NT2/D1 (cell line): ENCODE measurements at regions not wholly inside any gene's neighbourhood (a gene's known extent, or its start where the extent isn't known, plus 50 kb on each side); places are given as distances from the start of the nearest gene placed in this dataset.

Experiments
- DNase-seq: peaks from one replicate; pipeline ENCODE4 v3.0.0-alpha.2; 2011; ENCODE audit warnings: low read depth, low spot score
- H3K27me3 ChIP-seq: 2 replicates; pipeline ENCODE4 v1.6.0; 2011; ENCODE audit warnings: mild to moderate bottlenecking; ENCODE audit not compliant: insufficient read length, insufficient read depth
- H3K36me3 ChIP-seq: 2 replicates; pipeline ENCODE4 v1.6.1; 2011; ENCODE audit warnings: mild to moderate bottlenecking, low read length, mixed read lengths; ENCODE audit not compliant: insufficient read depth, insufficient read length
- H3K4me1 ChIP-seq: 2 replicates; pipeline ENCODE4 v1.5.1; 2011; ENCODE audit not compliant: insufficient read depth, insufficient read length
- H3K4me3 ChIP-seq: 2 replicates; pipeline ENCODE4 v1.5.1; 2011; ENCODE audit warnings: low read depth; ENCODE audit not compliant: insufficient read length
- H3K9ac ChIP-seq: 2 replicates; pipeline ENCODE4 v1.6.0; 2011; ENCODE audit warnings: low read depth; ENCODE audit not compliant: insufficient read length
- H3K9me3 ChIP-seq: 2 replicates; pipeline ENCODE4 v1.5.1; 2011; ENCODE audit warnings: mild to moderate bottlenecking, low read length; ENCODE audit not compliant: insufficient read depth
- SUZ12 ChIP-seq: IDR thresholded peaks from 2 replicates; pipeline ENCODE4 v1.6.1; 2011; ENCODE audit not compliant: insufficient read length, insufficient read depth; ENCODE audit errors: extremely low read depth
- YY1 ChIP-seq: IDR thresholded peaks from 2 replicates; pipeline ENCODE4 v1.6.1; 2011; ENCODE audit not compliant: insufficient read length, insufficient read depth
- ZNF274 ChIP-seq: IDR thresholded peaks from 2 replicates; pipeline ENCODE4 v1.6.1; 2011; ENCODE audit warnings: mild to moderate bottlenecking, low read depth, low read length

- Histone ChIP-seq H3K9ac (no peak overlapping the region), H3K4me3 (no peak overlapping the region), H3K4me1 (no peaks in the 10 kb centered on the region), H3K36me3 (no peaks in the 10 kb centered on the region), H3K27me3 (no peaks in the 10 kb centered on the region), H3K9me3 (no peaks in the 10 kb centered on the region)
- no peak for TF ChIP-seq YY1
- no peak for TF ChIP-seq ZNF274
- no peak for TF ChIP-seq SUZ12
- no peak for DNase-seq
Observed at GRCh38 chr3:111286746-111287145, 215.1 kb downstream of the NECTIN3 start.

DNA sequence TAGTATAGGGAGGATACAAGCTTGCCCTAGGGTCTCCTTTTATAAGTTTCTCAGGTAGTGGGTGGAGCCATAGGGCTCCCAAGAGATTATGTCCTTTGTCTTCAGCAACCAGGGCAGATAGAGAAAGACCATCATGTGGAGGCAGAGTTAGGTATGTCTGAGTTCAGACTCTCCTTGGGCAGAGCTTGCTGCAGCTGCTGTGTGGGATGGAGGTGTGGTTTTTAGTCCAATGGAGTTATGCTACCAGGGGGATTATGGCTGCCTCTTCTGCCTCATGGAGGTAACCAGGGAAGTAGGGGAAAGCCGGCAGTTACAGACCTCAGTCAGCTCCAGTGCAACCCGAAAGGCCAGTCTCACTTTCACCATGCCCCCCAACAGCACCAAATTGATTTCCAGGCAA lies 220.5 kb downstream of the NECTIN3 start:
- Histone ChIP-seq H3K4me1 (no peaks in the 10 kb centered on the region), H3K36me3 (no peaks in the 10 kb centered on the region), H3K9ac (no peak overlapping the region), H3K27me3 (no peaks in the 10 kb centered on the region), H3K4me3 (no peak overlapping the region), H3K9me3 (no peaks in the 10 kb centered on the region)
- TF ChIP-seq YY1 (no peak), SUZ12 (no peak), ZNF274 (no peak)
- DNase-seq: no peak

GRCh38 chr3:111299192-111299615 lies 227.6 kb downstream of the NECTIN3 start:
- H3K9ac ChIP-seq: no peak overlapping the region
- TF ChIP-seq ZNF274: no peak
- no peak for TF ChIP-seq SUZ12
- no peak for TF ChIP-seq YY1
- no peaks in the 10 kb centered on the region for H3K4me1 ChIP-seq
- no peaks in the 10 kb centered on the region for H3K36me3 ChIP-seq
- no peaks in the 10 kb centered on the region for H3K27me3 ChIP-seq
- no peaks in the 10 kb centered on the region for H3K9me3 ChIP-seq
- no peak for DNase-seq
- no peak overlapping the region for H3K4me3 ChIP-seq

DNA sequence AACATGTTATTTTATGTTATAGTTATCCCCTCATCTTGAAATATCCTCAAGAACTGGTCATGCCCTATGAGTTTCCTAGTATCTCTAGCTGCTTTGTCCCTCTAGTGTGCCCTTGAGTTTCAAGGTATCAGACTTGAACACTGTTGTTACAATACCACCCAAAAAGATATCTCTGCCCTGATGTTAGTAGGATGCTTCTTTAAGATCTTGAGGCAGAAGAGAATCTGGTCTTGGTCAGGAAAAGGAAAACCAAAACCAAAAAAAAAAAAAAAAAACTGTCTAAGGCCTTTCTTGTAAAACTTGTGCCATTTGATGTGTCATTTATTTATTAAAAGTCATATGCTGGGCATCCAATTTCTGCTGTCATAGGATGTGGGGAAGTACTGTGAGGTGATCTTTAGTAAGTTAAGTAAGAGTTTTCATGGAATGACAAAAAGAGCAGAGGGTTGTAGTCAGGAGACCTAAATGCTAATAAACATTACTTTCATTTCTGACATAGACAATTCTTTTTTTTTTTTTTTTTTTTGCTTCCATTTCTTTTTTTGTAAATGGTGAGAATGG lies 229.7 kb downstream of the NECTIN3 start:
- H3K9me3 ChIP-seq: no peaks in the 10 kb centered on the region
- no peak overlapping the region for H3K4me3 ChIP-seq
- no peak overlapping the region for H3K9ac ChIP-seq
- DNase-seq: no peak
- H3K36me3 ChIP-seq: no peaks in the 10 kb centered on the region
- TF ChIP-seq ZNF274: no peak
- TF ChIP-seq YY1: no peak
- no peak for TF ChIP-seq SUZ12
- no peaks in the 10 kb centered on the region for H3K4me1 ChIP-seq
- H3K27me3 ChIP-seq: no peaks in the 10 kb centered on the region

GRCh38 chr3:111302063-111302462 lies 230.4 kb downstream of the NECTIN3 start:
- H3K9me3 ChIP-seq: no peaks in the 10 kb centered on the region
- no peak for DNase-seq
- TF ChIP-seq YY1 (no peak), ZNF274 (no peak), SUZ12 (no peak)
- H3K4me3 ChIP-seq: no peak overlapping the region
- H3K36me3 ChIP-seq: no peaks in the 10 kb centered on the region
- H3K27me3 ChIP-seq: no peaks in the 10 kb centered on the region
- no peaks in the 10 kb centered on the region for H3K4me1 ChIP-seq
- no peak overlapping the region for H3K9ac ChIP-seq

DNA sequence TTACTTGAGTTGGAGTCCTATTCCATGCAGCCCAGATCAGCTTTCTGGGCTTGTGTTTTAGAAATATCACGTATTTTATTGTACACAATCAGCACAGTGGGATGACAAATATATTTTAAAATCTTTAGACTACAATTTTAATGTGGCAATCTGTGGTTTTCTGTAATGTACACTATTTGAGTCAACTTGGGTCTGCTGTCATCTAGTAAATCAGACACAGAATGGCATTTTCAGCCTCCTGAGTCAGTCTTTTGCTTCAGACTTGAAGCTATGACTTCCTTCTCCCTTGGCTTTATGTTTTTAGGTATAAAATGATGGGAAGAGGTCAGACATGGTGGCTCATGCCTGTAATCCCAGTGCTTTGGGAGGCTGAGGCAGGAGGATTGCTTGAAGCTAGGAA lies 232.1 kb downstream of the NECTIN3 start:
- Histone ChIP-seq H3K9ac (no peak overlapping the region), H3K4me1 (no peaks in the 10 kb centered on the region), H3K4me3 (no peak overlapping the region), H3K9me3 (no peaks in the 10 kb centered on the region), H3K27me3 (no peaks in the 10 kb centered on the region), H3K36me3 (no peaks in the 10 kb centered on the region)
- DNase-seq: no peak
- TF ChIP-seq YY1 (no peak), ZNF274 (no peak), SUZ12 (no peak)

- DNase-seq: no peak
- Histone ChIP-seq H3K9me3 (no peaks in the 10 kb centered on the region), H3K36me3 (no peaks in the 10 kb centered on the region), H3K4me3 (no peak overlapping the region), H3K9ac (no peak overlapping the region), H3K4me1 (no peaks in the 10 kb centered on the region), H3K27me3 (no peaks in the 10 kb centered on the region)
- TF ChIP-seq ZNF274: no peak
- TF ChIP-seq YY1: no peak
- TF ChIP-seq SUZ12: no peak
Observed at GRCh38 chr3:111307676-111308075, 234.3 kb upstream of the CD96 start.

DNA sequence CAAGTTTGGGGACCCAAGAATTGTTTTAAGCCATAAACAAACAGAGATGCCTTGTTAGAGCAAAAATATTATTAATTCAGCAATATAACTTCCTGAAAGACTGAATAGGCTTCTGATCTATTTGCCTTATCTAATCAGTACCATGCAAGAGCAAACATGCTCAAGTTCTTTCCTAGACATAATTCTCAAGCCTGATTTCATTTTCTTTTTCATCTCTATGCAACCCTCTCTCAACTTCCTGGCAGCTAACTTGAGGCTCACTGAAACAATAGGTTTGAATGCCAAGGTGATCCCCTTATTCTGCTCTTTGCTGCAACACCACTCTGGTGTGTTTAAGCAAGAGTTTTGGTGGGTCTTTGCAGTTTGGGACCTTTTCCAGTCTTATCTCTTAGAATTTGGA lies 230.9 kb upstream of the CD96 start:
- no peaks in the 10 kb centered on the region for H3K4me1 ChIP-seq
- TF ChIP-seq ZNF274: no peak
- no peak for TF ChIP-seq YY1
- no peak for TF ChIP-seq SUZ12
- DNase-seq: no peak
- H3K27me3 ChIP-seq: no peaks in the 10 kb centered on the region
- H3K9me3 ChIP-seq: no peaks in the 10 kb centered on the region
- no peaks in the 10 kb centered on the region for H3K36me3 ChIP-seq
- no peak overlapping the region for H3K9ac ChIP-seq
- no peak overlapping the region for H3K4me3 ChIP-seq
